ENCODE measurements at regions not wholly inside any gene's neighbourhood (a gene's known extent, or its start where the extent isn't known, plus 50 kb on each side); places are given as distances from the start of the nearest gene placed in this dataset.

GRCh38 chr9:126033318-126033717, 286.1 kb downstream of the PBX3 start:
- Histone ChIP-seq H3K79me2 (ENCODE audit: control insufficient read depth, low read length) (no peaks in the 10 kb centered on the region), H3K4me3 (ENCODE audit: low read length) (no peak overlapping the region), H3K27me3 (ENCODE audit: control insufficient read depth, low read length) (no peaks in the 10 kb centered on the region), H3K4me1 (ENCODE audit: control insufficient read depth, low read length) (no peaks in the 10 kb centered on the region), H3K9me3 (ENCODE audit: control insufficient read depth, insufficient read depth, low read length) (no peaks in the 10 kb centered on the region), H3K27ac (ENCODE audit: low read depth, low read length) (no peak overlapping the region), H4K20me1 (ENCODE audit: control insufficient read depth, insufficient read depth, low read depth, low read length) (no peaks in the 10 kb centered on the region), H3F3A (ENCODE audit: control insufficient read depth, insufficient read depth) (no peaks in the 10 kb centered on the region), H3K9me2 (replicated peaks; ENCODE audit: control insufficient read depth, low read length) (no peaks in the 10 kb centered on the region), H3K4me2 (ENCODE audit: low read length) (no peak overlapping the region), H3K36me3 (ENCODE audit: control insufficient read depth, low read length) (no peaks in the 10 kb centered on the region)
- TF ChIP-seq, protein P1, sequence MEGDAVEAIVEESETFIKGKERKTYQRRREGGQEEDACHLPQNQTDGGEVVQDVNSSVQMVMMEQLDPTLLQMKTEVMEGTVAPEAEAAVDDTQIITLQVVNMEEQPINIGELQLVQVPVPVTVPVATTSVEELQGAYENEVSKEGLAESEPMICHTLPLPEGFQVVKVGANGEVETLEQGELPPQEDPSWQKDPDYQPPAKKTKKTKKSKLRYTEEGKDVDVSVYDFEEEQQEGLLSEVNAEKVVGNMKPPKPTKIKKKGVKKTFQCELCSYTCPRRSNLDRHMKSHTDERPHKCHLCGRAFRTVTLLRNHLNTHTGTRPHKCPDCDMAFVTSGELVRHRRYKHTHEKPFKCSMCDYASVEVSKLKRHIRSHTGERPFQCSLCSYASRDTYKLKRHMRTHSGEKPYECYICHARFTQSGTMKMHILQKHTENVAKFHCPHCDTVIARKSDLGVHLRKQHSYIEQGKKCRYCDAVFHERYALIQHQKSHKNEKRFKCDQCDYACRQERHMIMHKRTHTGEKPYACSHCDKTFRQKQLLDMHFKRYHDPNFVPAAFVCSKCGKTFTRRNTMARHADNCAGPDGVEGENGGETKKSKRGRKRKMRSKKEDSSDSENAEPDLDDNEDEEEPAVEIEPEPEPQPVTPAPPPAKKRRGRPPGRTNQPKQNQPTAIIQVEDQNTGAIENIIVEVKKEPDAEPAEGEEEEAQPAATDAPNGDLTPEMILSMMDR (IDR thresholded peaks at IDR 0.05; ENCODE audit: low read depth, low read length, poor library complexity, severe bottlenecking), result no peak
- no peak for TF ChIP-seq EZH2phosphoT487 (IDR thresholded peaks at IDR 0.05; ENCODE audit: borderline replicate concordance, low read length)

- no peak overlapping the region for H3K4me2 ChIP-seq (ENCODE audit: low read length)
- H3K79me2 ChIP-seq (ENCODE audit: control insufficient read depth, low read length), result no peaks in the 10 kb centered on the region
- H3F3A ChIP-seq (ENCODE audit: control insufficient read depth, insufficient read depth), result no peaks in the 10 kb centered on the region
- no peaks in the 10 kb centered on the region for H3K9me3 ChIP-seq (ENCODE audit: control insufficient read depth, insufficient read depth, low read length)
- H3K27me3 ChIP-seq (ENCODE audit: control insufficient read depth, low read length), result no peaks in the 10 kb centered on the region
- no peak overlapping the region for H3K27ac ChIP-seq (ENCODE audit: low read depth, low read length)
- H3K36me3 ChIP-seq (ENCODE audit: control insufficient read depth, low read length), result no peaks in the 10 kb centered on the region
- no peak for TF ChIP-seq EZH2phosphoT487 (IDR thresholded peaks at IDR 0.05; ENCODE audit: borderline replicate concordance, low read length)
- TF ChIP-seq, protein P1 (IDR thresholded peaks at IDR 0.05; ENCODE audit: low read depth, low read length, poor library complexity, severe bottlenecking), result no peak
- no peak overlapping the region for H3K4me3 ChIP-seq (ENCODE audit: low read length)
- no peaks in the 10 kb centered on the region for H3K9me2 ChIP-seq (replicated peaks; ENCODE audit: control insufficient read depth, low read length)
- H4K20me1 ChIP-seq (ENCODE audit: control insufficient read depth, insufficient read depth, low read depth, low read length), result no peaks in the 10 kb centered on the region
- no peaks in the 10 kb centered on the region for H3K4me1 ChIP-seq (ENCODE audit: control insufficient read depth, low read length)
Measured at GRCh38 chr9:126033956-126034355, 286.8 kb downstream of the PBX3 start.

DNA sequence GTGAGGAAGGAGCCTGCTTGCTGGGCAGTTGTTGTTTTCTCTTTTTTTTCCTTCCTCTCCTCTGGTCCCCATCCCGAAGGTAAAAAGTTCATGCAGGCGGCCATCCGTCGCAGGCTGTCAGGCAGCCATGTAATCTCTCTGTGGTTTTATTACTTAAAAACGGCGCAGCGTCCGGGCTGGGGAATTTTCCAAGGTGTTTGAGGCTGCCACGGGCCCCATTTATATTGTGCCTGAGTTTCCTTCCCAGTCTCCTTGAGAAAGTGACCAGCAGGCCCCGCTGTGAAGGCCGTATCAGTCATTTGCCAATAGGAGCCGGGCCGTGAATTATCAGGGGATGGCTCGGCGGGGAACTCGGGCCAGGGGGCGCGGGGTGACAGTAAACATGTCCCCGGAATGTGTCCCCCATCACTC, 289.7 kb downstream of the PBX3 start:
- no peak overlapping the region for H3K27ac ChIP-seq (ENCODE audit: low read depth, low read length)
- TF ChIP-seq, protein P1 (IDR thresholded peaks at IDR 0.05; ENCODE audit: low read depth, low read length, poor library complexity, severe bottlenecking), result no peak
- no peak for TF ChIP-seq EZH2phosphoT487 (IDR thresholded peaks at IDR 0.05; ENCODE audit: borderline replicate concordance, low read length)
- no peak overlapping the region for H3K4me2 ChIP-seq (ENCODE audit: low read length)
- H3K4me1 ChIP-seq (ENCODE audit: control insufficient read depth, low read length), result no peaks in the 10 kb centered on the region
- no peaks in the 10 kb centered on the region for H3K27me3 ChIP-seq (ENCODE audit: control insufficient read depth, low read length)
- H3K79me2 ChIP-seq (ENCODE audit: control insufficient read depth, low read length), result no peaks in the 10 kb centered on the region
- no peaks in the 10 kb centered on the region for H3F3A ChIP-seq (ENCODE audit: control insufficient read depth, insufficient read depth)
- H4K20me1 ChIP-seq (ENCODE audit: control insufficient read depth, insufficient read depth, low read depth, low read length), result no peaks in the 10 kb centered on the region
- no peaks in the 10 kb centered on the region for H3K9me2 ChIP-seq (replicated peaks; ENCODE audit: control insufficient read depth, low read length)
- no peaks in the 10 kb centered on the region for H3K36me3 ChIP-seq (ENCODE audit: control insufficient read depth, low read length)
- H3K9me3 ChIP-seq (ENCODE audit: control insufficient read depth, insufficient read depth, low read length), result no peaks in the 10 kb centered on the region
- no peak overlapping the region for H3K4me3 ChIP-seq (ENCODE audit: low read length)

DNA sequence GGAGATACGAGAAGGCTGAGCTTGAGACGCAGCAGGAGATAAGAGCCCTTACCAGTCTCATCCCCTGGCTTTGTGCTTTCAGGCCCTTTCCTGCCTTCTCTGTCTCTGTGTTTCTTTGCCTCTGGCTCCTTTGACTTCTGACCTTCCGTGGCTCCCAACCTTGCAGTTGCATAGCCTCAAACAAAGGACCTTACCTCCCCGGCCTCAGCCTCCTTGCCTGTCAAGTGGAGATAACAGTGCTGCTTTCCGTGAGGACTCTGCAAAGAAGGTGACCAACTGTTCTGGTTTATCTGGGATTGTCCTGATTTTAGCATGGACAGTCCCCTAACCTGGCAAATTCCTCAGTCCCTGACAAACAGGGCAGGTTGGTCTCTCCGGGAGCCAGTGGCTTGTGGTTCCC, 287.8 kb upstream of the MVB12B start:
- H3K9me3 ChIP-seq (ENCODE audit: control insufficient read depth, insufficient read depth, low read length), result no peaks in the 10 kb centered on the region
- H3K4me1 ChIP-seq (ENCODE audit: control insufficient read depth, low read length), result no peaks in the 10 kb centered on the region
- H3K36me3 ChIP-seq (ENCODE audit: control insufficient read depth, low read length), result no peaks in the 10 kb centered on the region
- H4K20me1 ChIP-seq (ENCODE audit: control insufficient read depth, insufficient read depth, low read depth, low read length), result no peaks in the 10 kb centered on the region
- no peak overlapping the region for H3K4me3 ChIP-seq (ENCODE audit: low read length)
- H3K27ac ChIP-seq (ENCODE audit: low read depth, low read length), result no peak overlapping the region
- H3F3A ChIP-seq (ENCODE audit: control insufficient read depth, insufficient read depth), result no peaks in the 10 kb centered on the region
- peaks cover 3% of the 10 kb centered on the region for H3K27me3 ChIP-seq (ENCODE audit: control insufficient read depth, low read length)
- no peak overlapping the region for H3K4me2 ChIP-seq (ENCODE audit: low read length)
- no peak for TF ChIP-seq EZH2phosphoT487 (IDR thresholded peaks at IDR 0.05; ENCODE audit: borderline replicate concordance, low read length)
- TF ChIP-seq, protein P1 (IDR thresholded peaks at IDR 0.05; ENCODE audit: low read depth, low read length, poor library complexity, severe bottlenecking), result no peak
- no peaks in the 10 kb centered on the region for H3K79me2 ChIP-seq (ENCODE audit: control insufficient read depth, low read length)
- no peaks in the 10 kb centered on the region for H3K9me2 ChIP-seq (replicated peaks; ENCODE audit: control insufficient read depth, low read length)

All from DOHH2 (cell line).